HG02642 (cell line): ENCODE measurements at regions not wholly inside any gene's neighbourhood (a gene's known extent, or its start where the extent isn't known, plus 50 kb on each side); places are given as distances from the start of the nearest gene placed in this dataset.
"Not testable (repeated sequence)": the region's sequence is repeated elsewhere in the genome, so short reads cannot be mapped to it uniquely, and the experiment has no call there.

Source experiments
- ATAC-seq: cut with Tn5 transposase; IDR thresholded peaks from one replicate; pipeline ENCODE4 v1.9.1; 2021; ENCODE audit warnings: mild to moderate bottlenecking; ENCODE audit not compliant: unreplicated experiment, poor library complexity

- no peak for ATAC-seq
These were observed 294.0 kb downstream of the MED10 start for GRCh38 chr5:6084376-6084775.

GRCh38 chr5:6083311-6083978, 294.9 kb downstream of the MED10 start:
- no peak for ATAC-seq

GRCh38 chr5:6082685-6083084, 295.7 kb downstream of the MED10 start:
- ATAC-seq = no peak

GRCh38 chr5:6081727-6082210, 296.6 kb downstream of the MED10 start:
- no peak for ATAC-seq

GRCh38 chr5:6080930-6081726, 297.2 kb downstream of the MED10 start:
- ATAC-seq = no peak

GRCh38 chr5:6080436-6080835, 297.9 kb downstream of the MED10 start:
- no peak for ATAC-seq

GRCh38 chr5:6078881-6079280, 299.5 kb downstream of the MED10 start:
- ATAC-seq = no peak

GRCh38 chr5:6076341-6077239, 301.8 kb downstream of the MED10 start:
- ATAC-seq = no peak

GRCh38 chr5:6072488-6072887, 305.9 kb downstream of the MED10 start:
- not testable (repeated sequence) for ATAC-seq

- no peak for ATAC-seq
These were observed 308.7 kb downstream of the MED10 start for GRCh38 chr5:6069496-6070185.

- no peak for ATAC-seq
These were observed 312.3 kb downstream of the MED10 start for GRCh38 chr5:6066016-6066415.

GRCh38 chr5:6059137-6059800, 319.1 kb downstream of the MED10 start:
- no peak for ATAC-seq

- no peak for ATAC-seq
These were observed 320.2 kb downstream of the MED10 start for GRCh38 chr5:6058055-6058715.

GRCh38 chr5:6056280-6056679, 322.1 kb downstream of the MED10 start:
- ATAC-seq = no peak

- ATAC-seq = no peak
These were observed 328.7 kb downstream of the MED10 start for GRCh38 chr5:6049662-6050061.

GRCh38 chr5:6048746-6049145, 329.6 kb downstream of the MED10 start:
- ATAC-seq = no peak

- ATAC-seq = no peak
These were observed 331.9 kb downstream of the MED10 start for GRCh38 chr5:6046296-6046967.

- no peak for ATAC-seq
These were observed 334.6 kb downstream of the MED10 start for GRCh38 chr5:6043491-6044310.
